HEK293 (cell line): ENCODE measurements at regions not wholly inside any gene's neighbourhood (a gene's known extent, or its start where the extent isn't known, plus 50 kb on each side); places are given as distances from the start of the nearest gene placed in this dataset.

Experiments used
- CTCF ChIA-PET: fragments of 350-600 bp; formaldehyde crosslinking; extraction: SDS; loops from one replicate; lab custom pipeline; 2021; ENCODE audit warnings: antibody characterized with exemption; lab: Yijun Ruan, JAX
- POLR2A ChIA-PET: fragments of 300-600 bp; formaldehyde crosslinking; extraction: SDS; loops from one replicate; lab custom pipeline; 2020; ENCODE audit warnings: antibody characterized with exemption, inconsistent platforms; lab: Yijun Ruan, JAX
- H3K27ac ChIP-seq: fragments of 200-500 bp; sonication (Bioruptor generic); 2 replicates; pipeline ENCODE4 v1.5.1; 2014; ENCODE audit warnings: low read depth, low read length, control low read depth, inconsistent platforms; ENCODE audit errors: extremely low read depth
- H3K36me3 ChIP-seq, 2 experiments: fragments of 200-500 bp in 1 of 2; sonication (Bioruptor generic) in 1 of 2; 1 replicate in 1 of 2; 2 replicates in 1 of 2; pipeline ENCODE4 v1.5.1; 2014 to 2017; ENCODE audit warnings: inconsistent platforms in 2 of 2, low read length in 2 of 2; ENCODE audit not compliant: control insufficient read depth in 2 of 2, insufficient read depth in 1 of 2
- H3K4me1 ChIP-seq: fragments of 200-500 bp; sonication (Bioruptor generic); 2 replicates; pipeline ENCODE4 v1.5.1; 2014; ENCODE audit warnings: mild to moderate bottlenecking, low read length, inconsistent platforms; ENCODE audit not compliant: control insufficient read depth, insufficient read depth
- H3K4me3 ChIP-seq: 2 replicates; pipeline ENCODE4 v1.5.1; 2011; ENCODE audit warnings: low read depth, mild to moderate bottlenecking, control low read depth, low read length, moderate library complexity
- H3K9me3 ChIP-seq: fragments of 200-500 bp; sonication (Bioruptor generic); 2 replicates; pipeline ENCODE4 v1.5.1; 2014; ENCODE audit warnings: low read depth, low read length, inconsistent platforms; ENCODE audit not compliant: control insufficient read depth, insufficient read depth
- EGR2 ChIP-seq: fragments of 450-650 bp; formaldehyde crosslinking; IDR thresholded peaks from 2 replicates; pipeline ENCODE4 v1.5.1; 2016; ENCODE audit warnings: low read depth, missing biosample characterization, missing genetic modification characterization
- KLF17 ChIP-seq: fragments of 450-650 bp; formaldehyde crosslinking; IDR thresholded peaks from 2 replicates; pipeline ENCODE4 v1.5.1; 2016; ENCODE audit warnings: missing biosample characterization, missing genetic modification characterization
- PRDM1 ChIP-seq: fragments of 450-650 bp; formaldehyde crosslinking; IDR thresholded peaks from 2 replicates; pipeline ENCODE4; 2016; ENCODE audit warnings: missing biosample characterization, missing genetic modification characterization
- SALL2 ChIP-seq: fragments of 450-650 bp; formaldehyde crosslinking; IDR thresholded peaks from 2 replicates; pipeline ENCODE4 v1.5.0; 2017; ENCODE audit warnings: missing biosample characterization, mild to moderate bottlenecking, missing genetic modification characterization, borderline replicate concordance
- SCRT1 ChIP-seq: fragments of 450-650 bp; formaldehyde crosslinking; IDR thresholded peaks from 2 replicates; pipeline ENCODE4 v1.5.1; 2016; ENCODE audit warnings: missing biosample characterization, missing genetic modification characterization, borderline replicate concordance
- SCRT2 ChIP-seq: fragments of 450-650 bp; formaldehyde crosslinking; IDR thresholded peaks from 2 replicates; pipeline ENCODE4 v1.5.1; 2016; ENCODE audit warnings: missing biosample characterization, missing genetic modification characterization
- TRIM28 ChIP-seq: IDR thresholded peaks from 2 replicates; pipeline ENCODE4 v1.6.1; 2011; ENCODE audit warnings: low read length, control low read depth, borderline replicate concordance
- YY1 ChIP-seq: fragments of 450-650 bp; formaldehyde crosslinking; IDR thresholded peaks from 2 replicates; pipeline ENCODE4 v1.5.1; 2018; ENCODE audit warnings: missing biosample characterization, missing genetic modification characterization
- ZBTB6 ChIP-seq: fragments of 450-650 bp; formaldehyde crosslinking; IDR thresholded peaks from 2 replicates; pipeline ENCODE4 v1.5.1; 2017; ENCODE audit warnings: missing biosample characterization, missing genetic modification characterization
- ZIC2 ChIP-seq: fragments of 450-650 bp; formaldehyde crosslinking; IDR thresholded peaks from 2 replicates; pipeline ENCODE4 v1.5.1; 2016; ENCODE audit warnings: missing biosample characterization, missing genetic modification characterization
- ZNF174 ChIP-seq: fragments of 450-650 bp; formaldehyde crosslinking; IDR thresholded peaks from 2 replicates; pipeline ENCODE4 v1.5.0; 2017; ENCODE audit warnings: missing biosample characterization, mild to moderate bottlenecking, missing genetic modification characterization
- ZNF366 ChIP-seq: fragments of 450-650 bp; formaldehyde crosslinking; conservative IDR thresholded peaks from 2 replicates; pipeline ENCODE4 v1.5.1; 2016; ENCODE audit warnings: missing biosample characterization, missing genetic modification characterization
- ZNF394 ChIP-seq: fragments of 450-650 bp; formaldehyde crosslinking; IDR thresholded peaks from 2 replicates; pipeline ENCODE4 v1.5.1; 2016; ENCODE audit warnings: missing biosample characterization, missing genetic modification characterization, mild to moderate bottlenecking, moderate library complexity, borderline replicate concordance
- ZNF548 ChIP-seq: fragments of 450-650 bp; formaldehyde crosslinking; IDR thresholded peaks from 2 replicates; pipeline ENCODE4 v1.5.1; 2016; ENCODE audit warnings: missing biosample characterization, missing genetic modification characterization
- ZNF639 ChIP-seq: fragments of 450-650 bp; formaldehyde crosslinking; IDR thresholded peaks from 2 replicates; pipeline ENCODE4 v1.5.1; 2016; ENCODE audit warnings: missing biosample characterization, missing genetic modification characterization

GRCh38 chr20:51189814-51190782 lies 167.2 kb upstream of the KCNG1 start:
- H3K36me3 ChIP-seq, result no peaks in the 10 kb centered on the region
- no peak overlapping the region for H3K27ac ChIP-seq
- ChIA-PET CTCF (interaction anchor here (0.5 kb wide), 1 partner anchor 460 kb away, joined by 4 read pairs; no protein-coding TSS in a partner anchor), POLR2A (no interaction called here)
- H3K9me3 ChIP-seq, result no peaks in the 10 kb centered on the region
- H3K4me3 ChIP-seq, result no peak overlapping the region
- no peaks in the 10 kb centered on the region for H3K4me1 ChIP-seq
- TF ChIP-seq PRDM1 (tag by site-specific recombination) (no peak), SCRT2 (peak; percentile 41; the same call in 1 of the 2 replicates), ZNF174 (tag by site-specific recombination) (no peak)

GRCh38 chr20:51188941-51189340 lies 166.0 kb upstream of the KCNG1 start:
- CTCF ChIA-PET, result no interaction called here
- Histone ChIP-seq H3K9me3 (no peaks in the 10 kb centered on the region), H3K4me3 (no peak overlapping the region), H3K27ac (no peak overlapping the region), H3K36me3 (no peaks in the 10 kb centered on the region)
- TF ChIP-seq ZBTB6 (tag by site-specific recombination) (no peak), EGR2 (peak; percentile 10; the same call in 1 of the 2 replicates), ZNF366 (tag by site-specific recombination) (no peak), ZNF548 (tag by site-specific recombination) (no peak), ZNF394 (tag by site-specific recombination) (no peak)
- TF ChIP-seq, all 188 proteins: peak for 1
- H3K4me1 ChIP-seq, result no peaks in the 10 kb centered on the region
- POLR2A ChIA-PET, result no interaction called here

- Histone ChIP-seq H3K4me1 (no peaks in the 10 kb centered on the region), H3K27ac (no peak overlapping the region), H3K4me3 (no peak overlapping the region), H3K36me3 (no peaks in the 10 kb centered on the region)
- CTCF ChIA-PET, result no interaction called here
- POLR2A ChIA-PET, result no interaction called here
- TF ChIP-seq ZNF639 (tag by site-specific recombination) (no peak), ZIC2 (tag by site-specific recombination) (peak; percentile 32)
- TF ChIP-seq, all 188 proteins: peak for 1
- H3K9me3 ChIP-seq, result no peaks in the 10 kb centered on the region
These were observed 164.4 kb upstream of the KCNG1 start for GRCh38 chr20:51187261-51187660.

GRCh38 chr20:51185861-51186260 lies 163.0 kb upstream of the KCNG1 start:
- TF ChIP-seq TRIM28 (no peak), SALL2 (no peak), KLF17 (tag by site-specific recombination) (no peak), SCRT1 (tag by site-specific recombination) (no peak), YY1 (tag by site-specific recombination) (no peak)
- TF ChIP-seq, all 188 proteins: peak for 0
- CTCF ChIA-PET, result interaction anchor here (0.6 kb wide), 1 partner anchor 99 kb away, joined by 3 read pairs; no protein-coding TSS in a partner anchor

More at GRCh38 chr20:51185861-51186260, 163.0 kb upstream of the KCNG1 start:
- Histone ChIP-seq H3K4me3 (no peak overlapping the region), H3K9me3 (no peaks in the 10 kb centered on the region), H3K4me1 (no peaks in the 10 kb centered on the region), H3K27ac (no peak overlapping the region), H3K36me3 (no peaks in the 10 kb centered on the region)
- POLR2A ChIA-PET, result no interaction called here
